GM21526 (cell line): ENCODE measurements at regions not wholly inside any gene's neighbourhood (a gene's known extent, or its start where the extent isn't known, plus 50 kb on each side); places are given as distances from the start of the nearest gene placed in this dataset.
"Not testable (repeated sequence)": the region's sequence is repeated elsewhere in the genome, so short reads cannot be mapped to it uniquely, and the experiment has no call there.

ENCODE experiments used
- ATAC-seq: cut with Tn5 transposase; IDR thresholded peaks from one replicate; pipeline ENCODE4 v1.9.1; 2021; ENCODE audit warnings: moderate library complexity; ENCODE audit not compliant: unreplicated experiment, low FRiP score

- peak; percentile 39 for ATAC-seq
Observed at GRCh38 chrX:140087875-140088274, 122.6 kb upstream of the CXorf66 start.

DNA sequence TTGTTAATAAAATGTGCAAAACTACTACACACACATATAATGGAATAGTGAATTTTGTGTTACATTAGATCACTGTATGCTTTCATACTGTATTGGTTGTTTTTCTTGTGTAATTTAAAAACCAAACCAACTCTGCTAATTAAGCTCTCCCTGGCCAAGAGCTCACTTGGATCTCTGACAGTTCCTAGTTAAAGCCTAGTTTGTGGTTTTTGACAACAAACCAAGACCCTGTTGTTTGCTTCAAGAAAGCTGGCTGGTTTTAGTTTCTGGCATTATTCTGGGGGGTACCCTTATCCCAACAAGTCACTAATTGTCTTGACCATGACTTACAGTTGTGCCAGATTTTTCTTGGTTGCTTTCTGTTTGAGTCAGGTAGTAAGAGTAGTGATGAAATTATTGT, 121.4 kb upstream of the CXorf66 start:
- no peak for ATAC-seq

DNA sequence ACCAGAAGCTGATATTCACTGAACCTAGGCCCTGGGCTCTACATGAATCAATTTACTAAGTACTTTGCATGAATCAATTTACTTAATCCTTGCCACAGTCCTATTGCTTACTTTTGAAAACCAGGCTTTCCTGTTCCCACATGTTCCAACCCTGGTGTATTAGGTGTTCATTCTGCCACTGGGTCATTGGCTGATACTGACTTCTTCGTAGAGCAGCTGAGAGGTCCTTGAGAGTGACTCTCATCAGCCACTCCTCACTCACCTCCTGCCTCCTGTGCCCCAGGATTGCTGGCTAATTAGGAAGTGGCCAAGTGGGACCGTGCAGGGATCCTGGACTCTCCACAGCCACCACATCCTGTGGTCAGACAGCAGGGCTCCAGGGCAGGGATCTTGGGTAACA, 109.5 kb upstream of the CXorf66 start:
- not testable (repeated sequence) for ATAC-seq

DNA sequence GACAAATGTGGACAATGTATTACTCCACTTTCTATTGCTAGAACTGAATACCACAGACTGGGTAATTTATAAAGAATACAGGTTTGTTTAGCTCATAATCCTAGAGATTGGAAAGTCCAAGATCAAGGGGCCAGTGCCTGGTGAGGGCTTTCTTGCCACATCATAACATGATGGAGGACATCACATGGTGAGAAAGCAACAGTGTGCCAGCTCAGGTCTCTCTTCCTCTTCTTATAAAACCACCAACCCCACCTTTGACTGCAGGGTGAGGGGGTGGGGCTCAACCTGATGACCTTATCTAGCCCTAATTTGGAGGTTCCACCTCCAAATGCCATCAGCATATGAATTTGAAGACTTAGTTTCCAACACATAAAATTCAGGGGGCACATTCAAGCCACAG, 105.7 kb upstream of the CXorf66 start:
- no peak for ATAC-seq

DNA sequence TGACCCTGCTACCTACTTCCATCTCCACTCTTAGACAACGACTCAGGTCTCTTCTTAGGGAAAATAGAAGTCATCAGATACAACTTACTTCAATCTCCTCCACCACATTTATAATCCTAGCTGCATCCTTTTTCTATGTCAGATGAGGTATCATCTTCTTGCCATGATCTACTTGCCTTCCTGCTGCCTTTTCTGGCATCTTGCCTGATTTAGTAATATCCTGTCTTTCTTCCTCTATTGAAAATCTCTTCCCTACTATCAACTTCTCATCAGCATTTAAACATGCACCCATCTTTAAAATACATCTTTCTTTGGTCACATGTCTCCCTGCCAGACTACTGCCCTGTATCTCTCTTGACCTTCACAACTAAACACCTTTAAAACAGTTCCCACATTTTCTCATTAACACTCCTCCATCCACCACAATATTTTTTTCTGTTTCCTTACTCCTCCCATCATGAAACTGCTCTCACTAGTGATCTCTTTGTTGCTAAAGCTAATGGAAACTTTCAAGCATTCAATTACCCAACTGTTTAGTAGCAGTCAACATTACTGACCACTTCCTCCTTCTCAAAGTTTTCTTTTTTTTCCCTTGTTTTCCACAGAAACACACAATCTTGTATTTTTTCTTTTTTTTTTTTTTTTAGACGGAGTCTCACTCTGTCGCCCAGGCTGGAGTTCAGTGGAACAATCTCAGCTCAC, 100.8 kb upstream of the CXorf66 start:
- ATAC-seq = no peak

DNA sequence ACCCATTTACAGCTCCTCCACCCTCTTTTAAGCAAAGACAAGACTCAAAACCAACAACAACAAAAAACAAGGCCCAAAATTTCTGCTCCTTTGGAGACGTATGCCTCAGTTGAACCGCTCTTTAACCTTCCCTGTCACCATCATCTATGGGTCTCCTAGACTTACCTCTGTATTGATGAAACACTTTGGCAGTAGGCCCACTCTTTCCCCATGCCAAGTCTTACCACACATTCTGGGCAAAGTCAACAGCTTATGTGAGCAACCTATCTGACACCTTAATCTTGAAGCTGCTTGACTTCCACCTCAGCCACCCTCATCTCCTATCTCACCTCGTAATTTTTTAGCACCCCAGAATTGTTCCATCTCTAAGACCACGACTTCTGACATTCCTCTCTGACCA, 99.7 kb upstream of the CXorf66 start:
- ATAC-seq = no peak

- ATAC-seq = peak; percentile 97
Observed at GRCh38 chrX:140057001-140057411, 91.7 kb upstream of the CXorf66 start.

- no peak for ATAC-seq
Observed at GRCh38 chrX:140053846-140054245, 88.5 kb upstream of the CXorf66 start.

DNA sequence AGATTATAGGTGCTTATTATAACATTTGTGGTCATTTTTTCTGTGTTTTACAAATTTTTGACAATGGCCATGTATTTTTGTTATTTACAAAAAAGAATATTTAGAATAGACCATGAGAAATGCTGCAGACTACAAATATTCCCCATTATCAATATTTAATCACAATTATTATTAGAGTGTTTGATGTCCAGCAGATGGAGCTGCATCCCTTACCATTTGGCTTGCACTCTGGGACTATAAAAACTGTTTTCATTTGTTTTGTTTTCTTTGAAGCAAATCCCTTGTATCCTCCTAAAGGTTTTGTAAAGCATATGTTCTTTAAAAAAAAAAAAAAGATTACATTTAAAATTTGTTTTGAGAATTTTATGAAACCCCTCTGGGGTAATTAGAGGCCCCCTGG, 85.6 kb upstream of the CXorf66 start:
- ATAC-seq = no peak

- no peak for ATAC-seq
Observed at GRCh38 chrX:140040386-140040785, 75.1 kb upstream of the CXorf66 start.

DNA sequence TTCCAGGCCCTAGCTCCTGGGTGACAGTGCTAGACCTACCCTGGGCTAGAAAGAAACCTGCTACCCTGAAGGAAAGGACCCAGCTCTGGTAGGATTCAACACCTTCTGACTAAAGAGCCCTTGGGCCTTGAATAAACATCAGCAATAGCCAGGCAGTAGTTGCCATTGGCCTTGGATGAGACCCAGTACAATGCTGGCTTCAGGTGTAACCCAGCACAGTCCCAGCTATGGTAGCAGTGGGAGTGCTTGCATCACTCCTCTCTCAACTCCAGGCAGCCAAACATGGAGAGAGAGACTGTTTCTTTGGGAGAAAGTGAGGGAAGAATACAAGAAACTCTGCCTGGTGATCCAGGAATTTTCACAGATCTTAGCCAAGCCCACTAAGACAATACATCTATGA, 73.5 kb upstream of the CXorf66 start:
- no peak for ATAC-seq

DNA sequence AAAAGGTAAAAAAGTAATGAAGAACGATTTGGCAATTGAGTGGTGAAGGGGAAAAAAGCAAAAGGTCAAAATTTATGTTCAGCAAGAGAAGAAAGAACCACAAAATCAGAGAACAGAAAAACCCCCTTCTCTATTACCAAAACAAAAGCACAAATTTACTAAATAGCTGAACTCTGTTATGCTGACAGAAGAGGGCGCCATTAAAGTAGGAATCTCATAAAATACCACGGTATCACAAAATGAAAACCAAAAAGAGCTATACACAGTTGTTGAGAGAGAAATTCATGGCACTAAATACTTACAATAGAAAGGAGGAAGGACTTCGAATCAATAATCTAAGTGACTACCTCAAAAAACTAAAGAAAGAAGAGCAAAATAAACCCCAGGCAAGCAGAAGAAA, 69.6 kb upstream of the CXorf66 start:
- ATAC-seq = no peak

DNA sequence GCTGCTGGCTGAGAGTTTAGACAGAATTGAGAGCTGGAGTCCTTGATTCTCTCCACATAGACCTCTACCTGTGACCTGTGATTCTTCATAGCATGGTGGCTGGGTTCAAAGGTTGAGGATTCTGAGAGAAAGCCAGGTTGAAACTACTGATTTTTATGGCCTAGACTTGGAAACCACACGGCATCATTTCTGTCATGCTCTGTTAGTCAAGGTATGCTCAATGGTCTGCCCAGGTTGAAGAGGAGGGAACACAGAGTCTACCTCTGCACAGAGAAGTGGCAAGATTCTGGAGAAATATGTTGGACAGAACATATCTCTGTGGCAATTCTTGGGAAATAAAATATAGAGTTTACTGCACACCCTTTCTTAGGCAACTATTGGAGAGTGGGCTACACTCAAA, 57.2 kb upstream of the CXorf66 start:
- ATAC-seq = no peak

DNA sequence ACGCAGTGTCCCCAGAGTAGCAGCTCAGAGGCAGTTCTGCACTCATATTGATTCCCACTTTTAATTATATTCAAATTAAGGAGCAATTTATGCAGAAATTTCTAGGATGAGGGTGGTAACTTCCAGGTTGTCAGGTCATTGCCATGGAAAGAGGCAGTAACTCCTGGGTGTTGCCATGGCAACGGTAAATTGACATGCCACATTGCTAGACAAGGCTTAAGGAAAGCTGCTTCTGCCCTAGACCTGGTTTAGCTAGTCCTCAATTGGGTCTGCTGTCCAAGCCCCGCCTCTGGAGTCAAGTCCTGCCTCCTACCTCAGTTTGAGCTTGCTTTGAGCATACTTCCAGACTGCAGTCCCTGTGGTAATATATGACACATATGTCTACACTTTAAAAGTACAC, 53.8 kb upstream of the CXorf66 start:
- not testable (repeated sequence) for ATAC-seq
